DMS53 treated with DMSO at 0.1 percent for 48 hours (cell line): ENCODE measurements at regions not wholly inside any gene's neighbourhood (a gene's known extent, or its start where the extent isn't known, plus 50 kb on each side); places are given as distances from the start of the nearest gene placed in this dataset.
A peak's percentile ranks its signal among the peaks of the same experiment; 100 is the strongest.

Experiments
- DNase-seq: peaks from one replicate; lab custom pipeline; 2025; ENCODE audit not compliant: unreplicated experiment; lab: John Stamatoyannopoulos, UW

DNA sequence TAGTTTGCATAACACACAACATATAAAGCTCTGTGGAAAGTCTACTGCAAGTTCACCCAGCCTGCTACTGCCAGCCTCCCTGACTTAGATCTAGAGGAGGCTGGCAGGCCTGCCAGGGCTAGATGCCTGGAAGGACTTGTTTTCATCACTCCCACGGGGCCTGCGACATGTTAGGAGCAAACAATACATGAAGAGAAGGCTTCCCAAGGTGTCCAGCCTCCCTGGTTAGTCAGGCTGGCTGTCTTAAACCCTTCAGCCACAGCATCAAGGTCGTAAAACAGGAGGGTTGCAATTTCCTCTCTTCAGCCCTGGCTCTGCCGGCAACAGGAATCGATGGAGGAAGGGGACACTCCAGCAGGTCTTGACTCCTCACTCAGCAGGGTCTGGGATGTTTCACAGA is 104.5 kb downstream of the NGF start:
- no peak for DNase-seq

DNA sequence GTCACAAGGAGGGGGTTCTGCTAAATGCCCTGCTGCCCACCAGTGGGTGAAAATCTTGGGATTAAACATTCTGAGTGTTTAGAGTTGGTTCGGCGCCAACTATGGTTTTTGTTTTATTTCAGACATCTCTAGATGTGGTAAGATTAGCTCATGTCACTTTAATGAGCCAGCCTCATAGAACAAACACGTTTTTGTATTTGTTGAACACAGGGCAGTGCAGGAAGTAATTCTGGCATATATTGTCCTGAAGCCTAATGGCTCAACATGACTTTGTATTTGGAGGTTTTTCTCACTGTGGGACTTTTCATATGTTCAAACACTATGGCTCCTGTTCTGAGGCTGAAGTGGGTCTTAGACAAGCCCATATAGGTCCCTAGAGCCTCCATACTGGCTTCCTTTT is 107.8 kb downstream of the NGF start:
- DNase-seq, result no peak

DNA sequence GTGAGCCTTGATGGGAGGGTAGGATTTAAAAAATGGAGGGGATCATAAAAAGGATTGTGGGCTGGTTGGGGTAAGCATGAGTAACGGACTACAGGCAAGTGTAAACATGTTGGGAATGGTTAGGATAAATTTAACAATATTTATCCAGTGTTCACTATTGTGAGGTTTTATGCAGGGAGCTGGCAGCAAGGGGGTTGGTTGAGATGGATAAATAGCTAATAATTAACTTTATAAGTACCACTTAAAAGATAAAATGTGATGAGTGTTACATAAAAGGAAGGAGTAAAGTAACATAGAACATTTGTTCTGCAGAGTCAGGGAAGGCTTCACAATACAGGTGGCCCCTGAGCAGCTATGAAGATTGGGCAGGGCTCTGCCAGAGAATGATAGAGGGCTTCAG is 109.0 kb downstream of the NGF start:
- peak; percentile 84 for DNase-seq

DNA sequence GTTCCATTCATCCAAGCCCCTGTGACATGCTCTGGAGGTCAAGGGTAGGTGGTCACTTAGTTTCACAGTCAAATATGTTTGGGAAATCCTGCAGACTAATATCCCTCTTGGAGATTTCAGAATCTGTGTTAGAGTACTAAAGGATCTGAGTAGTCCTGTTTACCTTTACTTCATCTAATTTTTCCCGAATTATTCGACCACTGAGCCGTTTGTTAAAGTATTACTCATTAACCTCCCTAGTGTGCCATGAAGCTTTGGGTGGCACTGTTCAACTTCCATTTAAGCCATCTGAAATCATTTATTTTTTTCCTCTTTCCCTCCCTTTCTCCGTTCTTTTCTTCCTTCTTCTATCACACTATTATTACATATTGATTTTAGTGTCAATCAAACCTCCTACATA is 109.9 kb downstream of the NGF start:
- DNase-seq, result no peak

DNA sequence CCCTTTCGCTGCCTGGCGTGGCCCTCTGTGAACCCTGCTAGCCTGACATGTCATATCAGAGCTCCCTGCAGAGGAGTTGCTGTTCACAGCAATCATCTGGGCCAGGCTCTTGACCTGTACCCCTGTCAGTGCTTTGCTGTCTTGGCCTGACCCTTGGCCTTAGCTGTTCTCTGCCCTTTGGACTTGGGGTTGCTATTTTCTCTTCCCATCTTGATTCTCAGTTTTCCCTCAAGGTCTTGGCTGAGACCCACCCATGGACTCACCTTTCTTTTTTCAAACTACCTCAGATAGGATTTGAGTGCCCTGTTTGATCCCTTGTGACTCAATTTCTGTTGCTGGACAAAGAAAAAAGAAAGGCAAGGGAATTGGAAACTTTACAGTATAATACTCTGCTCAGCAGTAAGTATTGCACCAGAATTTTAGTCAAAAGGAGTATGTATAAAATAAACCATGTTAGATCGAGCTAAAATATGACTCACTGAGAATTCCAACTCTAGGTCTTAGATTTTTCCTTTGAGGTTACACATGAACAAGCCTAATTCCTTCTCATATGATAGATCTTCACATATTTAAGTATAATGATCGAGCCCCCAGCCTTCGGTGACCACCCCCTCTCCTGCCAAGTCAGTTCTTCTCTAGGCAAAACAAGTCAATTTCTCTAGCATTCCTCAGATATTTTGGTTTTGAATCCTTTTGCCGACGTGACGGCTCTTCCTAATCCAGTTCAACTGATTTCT is 110.5 kb downstream of the NGF start:
- no peak for DNase-seq

DNA sequence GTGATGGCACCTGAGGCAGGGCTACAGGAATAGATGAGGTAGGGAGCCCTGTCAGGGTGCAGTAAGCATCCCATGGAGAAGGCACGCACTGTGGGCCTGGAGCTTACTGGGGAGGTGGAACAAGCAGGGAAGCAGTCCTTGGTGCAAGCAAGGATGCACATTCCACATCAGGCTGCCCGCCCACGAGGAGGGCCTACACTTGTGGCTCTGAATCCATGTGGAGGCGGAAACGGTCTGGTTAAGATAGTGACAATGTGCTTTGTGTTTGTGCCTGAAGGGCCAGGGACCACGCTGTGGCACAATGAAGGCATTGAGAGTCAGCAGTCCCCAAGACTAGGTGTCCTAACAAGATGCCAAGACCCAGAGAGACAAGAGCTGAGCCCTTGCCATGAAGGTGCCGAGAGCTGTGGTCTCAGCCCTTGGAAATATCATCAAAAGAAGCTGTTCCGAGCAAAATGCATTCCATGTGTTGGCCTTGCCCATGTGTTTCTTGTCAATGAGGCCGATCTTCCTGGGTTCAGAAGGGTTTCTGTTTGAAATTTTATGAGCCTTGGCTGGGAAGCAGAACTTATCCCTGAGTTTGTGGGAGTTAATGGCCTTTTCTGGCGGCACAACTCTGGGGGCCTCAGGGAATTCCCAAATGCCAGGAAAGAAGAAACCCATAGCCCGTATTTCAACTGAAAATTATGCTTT is 111.9 kb downstream of the NGF start:
- no peak for DNase-seq

DNA sequence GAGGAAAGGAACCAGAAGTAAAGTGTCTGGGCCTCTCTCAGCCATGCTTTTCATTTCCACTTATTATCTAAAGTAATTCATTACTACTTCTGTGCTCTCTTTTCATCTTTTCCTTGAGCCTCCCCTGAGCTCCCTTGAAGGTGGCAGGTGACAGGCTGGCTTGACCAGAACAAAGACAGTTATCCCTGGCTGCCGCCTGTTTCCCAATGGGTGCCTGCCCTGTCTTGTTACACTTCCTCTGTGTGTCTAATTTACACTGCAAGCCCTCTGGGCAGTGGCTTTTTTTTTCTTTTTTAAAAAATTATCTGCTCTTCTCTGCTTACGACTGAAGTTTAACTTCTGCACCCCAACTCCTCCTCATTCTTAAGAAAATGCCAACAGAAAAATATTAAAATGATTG is 113.4 kb downstream of the NGF start:
- DNase-seq, result no peak

DNA sequence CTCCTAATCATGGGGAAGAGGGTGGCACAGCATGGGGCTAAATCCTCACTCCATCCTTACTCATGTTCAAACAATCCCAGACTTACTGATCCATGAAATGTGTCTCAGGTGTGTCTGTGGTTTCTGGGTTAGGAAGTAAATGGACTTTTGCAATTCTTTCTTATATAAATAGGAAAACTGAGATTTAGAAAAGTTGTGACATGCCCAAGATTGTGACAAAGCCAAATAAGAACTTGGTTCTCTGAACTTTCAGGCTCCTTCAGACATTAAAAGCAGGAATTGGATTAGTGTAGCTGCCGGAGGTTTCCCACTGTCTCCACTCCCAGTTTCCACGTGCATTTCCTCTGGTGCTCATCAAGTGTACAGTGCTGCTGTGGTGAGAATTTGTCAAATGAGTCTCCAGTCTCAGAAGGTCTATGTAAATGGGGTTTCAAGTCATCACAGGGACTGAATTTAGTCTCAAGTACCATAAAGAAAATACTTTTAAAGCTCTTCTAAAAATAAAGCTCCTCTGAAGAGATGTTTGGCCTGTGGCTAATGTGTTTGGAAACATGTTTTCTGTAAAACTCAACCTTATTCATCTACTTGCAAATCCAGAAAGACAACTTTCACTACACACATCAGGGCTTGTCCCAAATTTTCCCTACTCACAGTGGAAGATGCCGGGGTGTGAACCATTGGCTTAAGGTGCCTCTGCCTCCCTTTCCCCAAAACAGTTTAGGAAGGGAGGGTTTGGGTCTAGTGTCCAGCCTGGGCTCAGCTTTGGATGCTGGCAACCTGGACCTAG is 115.2 kb downstream of the NGF start:
- no peak for DNase-seq

DNA sequence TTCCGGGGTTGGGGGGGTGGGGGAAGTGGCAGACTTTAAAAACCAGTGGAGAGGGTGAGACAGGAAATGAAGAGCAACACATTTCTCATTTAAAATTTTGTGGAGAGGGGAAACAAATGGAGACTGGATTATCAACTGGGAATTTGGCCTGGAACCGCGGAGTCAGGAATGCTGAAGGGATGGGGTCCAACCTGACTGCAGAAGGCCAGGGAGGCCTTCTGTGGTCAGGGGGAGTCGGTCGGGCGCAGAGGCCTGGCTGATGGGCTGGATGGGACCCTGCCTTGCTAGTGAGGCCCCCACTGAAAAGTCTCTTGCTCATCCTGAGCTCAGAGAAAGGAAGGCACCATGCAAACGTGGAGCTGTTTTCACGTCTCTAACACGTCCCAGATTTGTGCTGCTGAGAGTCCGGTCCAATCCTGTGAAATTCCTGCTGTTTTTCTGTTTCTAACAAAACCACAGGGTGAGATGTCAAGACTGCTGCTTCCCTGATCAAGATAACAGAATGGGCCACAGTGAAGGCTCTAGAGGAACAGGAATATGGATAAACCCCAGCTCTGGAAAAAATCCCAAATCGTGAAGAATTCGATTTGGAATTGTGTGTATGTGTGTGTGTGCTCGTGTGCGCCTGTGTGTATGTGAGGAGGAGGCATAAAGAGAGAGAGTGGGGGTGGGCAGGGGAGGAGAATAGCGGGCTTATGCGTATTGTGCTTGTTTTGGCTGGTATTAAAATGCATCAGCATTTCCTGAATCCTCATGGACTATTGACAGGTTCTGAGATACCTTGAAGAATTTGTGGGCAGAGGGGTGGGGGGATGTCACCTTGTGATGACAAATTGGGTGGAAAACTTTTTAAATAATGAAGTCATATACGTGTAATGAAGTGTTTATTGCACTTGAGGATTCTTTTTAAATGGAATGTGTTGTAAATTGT is 117.4 kb downstream of the NGF start:
- no peak for DNase-seq

DNA sequence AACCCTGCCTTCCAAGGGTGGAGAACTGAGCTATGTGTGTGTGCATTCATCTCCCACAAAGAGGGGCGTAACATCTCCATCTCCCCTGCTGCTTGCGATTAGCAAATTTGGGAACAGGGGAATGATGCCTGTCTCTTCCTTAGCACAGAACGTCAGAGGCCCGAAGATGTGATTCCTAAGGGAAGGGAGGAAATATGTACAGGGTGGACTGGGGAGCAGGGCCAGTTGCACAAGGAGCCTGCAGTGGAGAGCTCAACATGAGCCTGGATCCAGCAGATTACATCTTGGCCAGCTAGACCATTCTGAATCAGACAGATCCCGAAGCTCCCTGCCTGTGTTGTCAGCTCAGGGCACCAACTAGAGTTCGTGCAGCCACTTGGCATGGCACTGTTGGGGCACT is 118.1 kb downstream of the NGF start:
- no peak for DNase-seq

DNA sequence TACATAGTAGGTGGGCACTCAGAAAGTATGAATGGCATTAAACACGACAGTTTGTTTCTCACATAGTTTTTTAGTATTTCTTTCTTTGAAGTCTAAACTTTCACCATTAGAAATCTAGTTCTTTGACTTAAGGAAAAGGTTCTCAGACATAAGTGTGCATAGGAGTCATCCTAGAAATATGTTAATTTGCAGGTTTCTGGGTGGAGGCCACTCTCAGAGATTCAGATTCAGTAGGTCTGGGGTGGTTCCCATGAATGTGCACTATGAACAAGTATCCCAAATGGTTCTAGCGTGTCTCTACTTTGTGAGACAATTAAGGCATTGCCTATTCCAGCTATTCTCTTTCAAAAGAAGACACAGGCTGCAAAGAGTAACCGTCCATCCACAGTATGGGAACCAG is 119.3 kb downstream of the NGF start:
- DNase-seq, result no peak

DNA sequence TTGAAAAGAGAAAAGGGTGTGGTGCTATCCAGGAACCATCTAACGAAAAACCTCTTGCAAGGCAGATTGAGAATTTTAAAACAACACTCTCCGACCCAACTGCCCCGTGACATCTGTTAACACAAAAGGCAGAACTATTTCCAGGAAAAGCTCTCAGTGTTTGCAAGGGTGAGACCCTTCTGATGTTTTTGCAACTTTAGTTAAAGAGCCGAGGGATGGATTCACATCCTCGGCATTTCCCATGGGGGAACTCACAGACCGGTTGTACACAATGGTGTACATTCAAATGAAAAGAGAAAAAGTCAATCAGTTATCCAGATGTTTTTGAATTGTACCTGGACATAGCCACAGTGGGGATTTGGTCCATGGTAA is 120.0 kb downstream of the NGF start:
- DNase-seq, result no peak

DNA sequence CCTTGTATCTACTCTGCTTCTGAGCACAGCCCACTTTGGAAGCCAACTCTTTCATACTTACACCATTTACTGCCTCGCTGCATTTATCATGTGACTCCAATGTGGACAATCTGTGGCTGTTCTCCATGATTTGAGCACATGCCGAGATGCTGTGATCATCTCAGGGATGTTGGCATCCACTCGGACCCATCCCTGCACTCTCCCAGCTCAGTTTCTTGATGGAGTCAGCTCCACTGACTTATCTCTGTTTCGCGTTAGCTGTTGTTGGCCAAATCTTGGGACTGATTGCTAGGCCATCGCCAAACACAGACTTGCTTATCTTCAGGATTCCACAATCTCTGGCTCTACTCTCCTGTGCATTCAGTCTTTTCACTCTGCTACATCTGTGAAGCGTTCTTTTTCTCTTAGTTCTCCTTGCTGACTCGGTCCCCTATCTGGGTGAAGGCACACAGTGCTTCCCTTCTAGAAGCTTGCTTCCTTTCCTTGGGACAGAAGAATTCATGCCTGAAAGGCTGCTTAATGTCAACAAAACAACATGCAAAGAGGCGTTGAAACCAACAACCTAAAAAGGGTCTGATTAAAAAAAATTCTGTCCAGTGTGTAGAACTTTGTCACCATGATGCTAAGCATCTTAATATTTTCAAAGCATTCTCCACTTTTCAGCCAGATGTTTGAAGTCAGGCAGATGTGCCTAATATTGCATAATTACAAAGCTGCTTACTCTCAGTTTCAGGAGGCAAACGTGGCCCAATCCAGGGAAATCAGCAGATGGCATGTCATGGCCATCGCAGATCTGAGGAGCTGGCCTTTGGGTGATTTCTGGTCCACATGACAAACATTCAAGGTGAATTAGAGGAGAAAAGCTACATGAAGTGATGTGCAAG is 120.7 kb downstream of the NGF start:
- DNase-seq, result no peak

DNA sequence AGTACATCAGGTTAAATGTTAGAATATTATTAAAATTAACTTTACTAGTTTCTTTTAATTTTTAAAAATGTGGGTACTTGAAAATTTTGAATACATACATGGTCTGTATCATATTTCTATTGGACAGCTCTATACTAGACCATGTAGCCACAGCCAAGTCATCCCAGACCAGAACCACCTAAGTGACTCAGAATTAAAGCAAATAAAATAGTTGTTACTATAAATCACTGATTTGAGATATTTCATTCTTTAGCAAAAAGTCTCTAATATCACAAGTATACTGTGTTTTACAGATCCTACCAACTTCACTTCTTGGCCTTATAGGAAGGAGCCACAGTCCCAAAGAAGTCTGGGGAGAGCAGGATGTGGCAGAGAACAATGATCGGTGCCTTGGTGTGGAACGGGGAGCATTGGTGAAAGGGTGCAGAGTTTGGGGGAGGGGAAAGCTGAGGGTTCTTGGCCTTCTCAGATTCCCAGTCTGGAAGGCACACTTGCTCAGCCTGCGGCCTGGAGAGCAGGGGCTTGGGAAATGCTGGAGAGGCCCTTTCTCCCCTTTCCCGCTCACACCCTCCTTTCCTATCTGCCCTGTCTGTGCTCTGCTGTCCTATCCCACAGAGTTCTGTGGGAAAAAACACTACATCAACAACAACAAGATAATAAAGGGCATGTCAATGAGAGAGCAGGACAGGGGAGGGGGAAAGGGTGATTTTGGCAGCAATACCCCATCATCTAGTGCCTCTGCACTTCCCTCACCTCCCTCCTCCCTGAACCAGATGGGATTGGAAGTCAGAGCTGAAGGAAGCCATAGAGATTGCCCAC is 122.1 kb downstream of the NGF start:
- DNase-seq, result no peak

DNA sequence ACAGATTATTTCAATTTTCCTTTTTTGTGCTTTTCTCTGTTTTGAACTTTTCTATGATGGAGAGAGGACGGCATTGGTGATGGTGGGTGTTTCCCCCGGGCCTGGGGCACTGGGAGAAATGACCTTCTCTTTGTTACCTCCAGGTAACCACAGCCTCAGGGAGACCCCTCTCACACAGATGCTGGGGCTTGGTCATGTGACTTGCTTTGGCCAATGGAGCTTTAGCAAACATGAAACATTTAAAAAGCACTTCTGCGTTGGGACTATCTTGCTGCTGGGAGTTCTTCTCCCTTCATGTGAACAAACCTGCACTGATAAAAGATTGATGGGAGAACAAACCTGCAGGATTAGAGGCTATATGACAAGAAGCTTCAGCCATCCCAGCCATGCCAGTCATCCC is 122.9 kb downstream of the NGF start:
- DNase-seq, result no peak

DNA sequence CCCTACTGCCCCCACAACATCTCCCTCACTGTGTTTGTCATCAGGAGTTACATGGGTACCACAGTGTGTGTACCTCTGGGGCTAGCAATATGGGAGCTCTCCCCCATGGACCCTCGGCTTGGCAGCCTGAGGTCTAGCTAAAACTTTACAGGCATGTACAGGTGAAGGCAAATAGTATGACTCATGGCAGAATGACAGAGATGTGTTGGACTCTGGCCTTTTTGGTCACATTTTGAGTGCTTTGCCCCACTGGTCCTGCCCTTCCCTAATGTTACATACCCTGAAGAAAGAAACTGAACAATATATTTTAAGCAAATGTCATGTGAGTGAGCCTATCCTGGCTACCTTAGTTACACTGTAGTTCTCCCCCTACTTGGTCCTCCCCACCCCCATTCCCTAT is 124.0 kb downstream of the NGF start:
- peak; percentile 20 for DNase-seq

DNA sequence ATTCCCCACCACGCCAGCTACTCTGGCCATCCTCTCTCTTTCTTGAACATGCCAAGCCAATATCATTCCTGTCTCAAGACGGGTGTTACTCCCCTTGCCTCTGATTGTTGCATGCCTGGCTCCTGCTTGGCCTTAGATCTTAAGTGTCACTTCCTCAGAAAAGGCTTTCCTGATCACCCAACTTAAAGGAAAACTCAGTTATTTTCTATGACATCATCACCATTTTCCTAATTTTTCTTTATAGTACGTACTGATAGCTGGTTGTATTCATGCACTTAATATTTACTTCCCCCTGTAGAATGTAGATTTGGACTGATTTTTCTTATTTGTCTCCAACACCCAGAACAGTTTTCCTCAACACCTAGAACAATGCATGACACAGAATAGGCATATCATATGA is 123.8 kb upstream of the TSPAN2 start:
- no peak for DNase-seq

DNA sequence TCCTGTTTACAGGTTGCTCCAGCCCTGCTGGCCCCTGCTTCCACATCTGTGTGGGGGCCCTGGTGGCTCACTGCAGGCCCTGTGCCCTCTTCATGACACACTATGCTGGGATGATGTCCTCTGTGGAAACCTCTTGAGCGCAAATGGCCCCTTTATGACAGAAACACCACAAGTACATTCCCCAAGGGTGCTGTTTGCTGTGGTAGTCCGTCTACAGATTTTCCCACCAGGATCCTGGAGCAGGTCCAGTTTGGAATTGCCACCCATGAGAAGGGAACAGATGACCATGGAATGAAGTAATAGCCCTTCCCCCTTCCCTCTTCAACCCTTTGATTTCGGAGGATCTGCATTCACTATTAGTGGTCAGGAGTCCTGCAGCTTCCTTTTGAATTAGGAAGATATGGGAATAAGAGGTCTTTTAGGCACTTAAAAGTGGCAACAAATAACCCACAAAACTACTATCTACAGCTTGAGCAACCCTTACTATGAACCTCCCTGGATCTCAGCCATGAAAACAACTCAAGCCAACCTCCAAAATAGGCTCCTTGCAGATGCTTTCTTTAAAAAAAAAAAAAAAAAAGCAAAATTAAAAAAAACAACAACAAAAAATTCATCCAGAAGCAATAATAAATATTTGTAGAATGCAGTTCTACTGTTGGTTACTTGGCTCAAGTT is 121.9 kb upstream of the TSPAN2 start:
- no peak for DNase-seq

DNA sequence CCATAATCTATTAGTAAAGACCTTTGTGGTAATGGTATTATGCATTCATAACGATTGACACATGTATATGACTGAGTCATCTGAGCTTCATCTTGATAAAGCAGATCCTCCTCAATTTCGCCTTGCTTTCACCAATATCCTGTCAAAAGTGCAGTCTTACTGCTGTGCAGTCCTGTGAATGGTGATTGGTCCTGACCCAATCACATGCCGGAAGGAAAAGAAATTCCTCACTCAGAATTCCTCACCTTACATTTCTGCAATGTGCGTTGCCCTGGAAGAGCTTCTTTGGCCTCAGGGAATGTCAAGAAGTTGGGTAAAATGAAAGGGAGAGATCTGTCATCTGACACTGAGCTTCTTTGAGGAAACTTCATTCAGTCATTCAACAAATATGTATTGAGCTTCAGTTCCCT is 121.0 kb upstream of the TSPAN2 start:
- no peak for DNase-seq
